LNCAP (cell line): ENCODE measurements at regions not wholly inside any gene's neighbourhood (a gene's known extent, or its start where the extent isn't known, plus 50 kb on each side); places are given as distances from the start of the nearest gene placed in this dataset.

Experiments
- TF ChIP-seq, protein P1 (sequence below): fragments of 450-650 bp; IDR thresholded peaks from 2 replicates; pipeline ENCODE4 v1.5.1; 2017; ENCODE audit warnings: mild to moderate bottlenecking

DNA sequence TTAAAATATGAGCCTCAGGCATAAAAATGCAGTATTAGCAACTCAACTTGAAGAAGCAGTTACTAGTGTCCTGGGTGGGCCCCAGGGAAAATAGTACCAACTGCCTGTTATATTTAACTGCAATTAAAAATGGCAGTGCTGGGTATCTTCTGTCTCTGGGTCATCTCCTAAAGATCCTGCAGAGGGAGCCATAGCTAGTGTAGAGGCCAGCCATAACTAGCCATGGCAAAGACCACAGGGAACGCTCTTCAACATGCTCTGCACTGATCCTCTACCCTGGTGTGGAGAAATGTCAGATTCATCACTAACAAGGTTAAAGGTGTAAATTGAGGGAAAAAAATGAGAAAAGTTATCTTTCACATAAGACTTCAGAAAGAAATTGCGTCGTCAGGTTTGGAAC, 181.3 kb downstream of the SNRPN start:
- TF ChIP-seq, protein P1, sequence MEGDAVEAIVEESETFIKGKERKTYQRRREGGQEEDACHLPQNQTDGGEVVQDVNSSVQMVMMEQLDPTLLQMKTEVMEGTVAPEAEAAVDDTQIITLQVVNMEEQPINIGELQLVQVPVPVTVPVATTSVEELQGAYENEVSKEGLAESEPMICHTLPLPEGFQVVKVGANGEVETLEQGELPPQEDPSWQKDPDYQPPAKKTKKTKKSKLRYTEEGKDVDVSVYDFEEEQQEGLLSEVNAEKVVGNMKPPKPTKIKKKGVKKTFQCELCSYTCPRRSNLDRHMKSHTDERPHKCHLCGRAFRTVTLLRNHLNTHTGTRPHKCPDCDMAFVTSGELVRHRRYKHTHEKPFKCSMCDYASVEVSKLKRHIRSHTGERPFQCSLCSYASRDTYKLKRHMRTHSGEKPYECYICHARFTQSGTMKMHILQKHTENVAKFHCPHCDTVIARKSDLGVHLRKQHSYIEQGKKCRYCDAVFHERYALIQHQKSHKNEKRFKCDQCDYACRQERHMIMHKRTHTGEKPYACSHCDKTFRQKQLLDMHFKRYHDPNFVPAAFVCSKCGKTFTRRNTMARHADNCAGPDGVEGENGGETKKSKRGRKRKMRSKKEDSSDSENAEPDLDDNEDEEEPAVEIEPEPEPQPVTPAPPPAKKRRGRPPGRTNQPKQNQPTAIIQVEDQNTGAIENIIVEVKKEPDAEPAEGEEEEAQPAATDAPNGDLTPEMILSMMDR, result peak; percentile 37; the same call in 1 of the 2 replicates

DNA sequence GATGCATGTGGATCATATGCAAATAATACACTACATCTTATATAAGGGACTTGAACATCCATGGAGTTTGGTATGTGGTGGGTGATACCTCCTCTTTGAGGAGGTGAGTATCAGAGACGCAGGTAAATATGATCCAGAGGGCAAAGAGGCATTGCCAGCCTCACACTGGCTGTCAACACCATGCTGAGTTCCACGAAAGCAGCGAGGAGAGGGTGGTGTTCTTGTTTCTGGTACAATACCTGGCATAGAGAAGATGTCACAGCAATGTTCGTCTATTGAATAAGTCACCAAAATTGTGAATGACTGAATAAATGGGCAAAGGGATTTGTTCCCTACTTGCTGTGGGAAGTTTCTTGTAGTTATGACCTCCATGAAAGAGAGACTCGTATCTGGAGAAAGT, 182.2 kb downstream of the SNRPN start:
- TF ChIP-seq, protein P1, result no peak

DNA sequence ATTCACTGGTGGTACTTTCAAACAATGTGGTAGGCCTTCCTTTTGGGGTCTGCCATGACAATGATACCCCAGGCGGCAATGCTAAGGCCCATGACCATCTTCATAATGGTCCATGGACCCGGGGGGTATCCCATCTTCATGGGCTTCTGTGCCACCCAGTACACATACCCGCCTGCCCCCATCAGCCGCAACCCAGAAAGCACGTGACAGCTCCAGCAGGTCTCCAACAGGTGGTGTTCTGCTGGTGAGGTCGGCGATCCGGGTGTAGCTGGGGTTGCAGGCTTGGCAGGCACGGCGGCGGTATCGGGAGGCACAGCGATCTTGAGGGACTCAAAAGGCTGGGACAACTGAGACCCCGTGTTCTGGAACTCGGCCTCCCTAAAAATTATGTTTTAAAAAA, 214.5 kb downstream of the SNRPN start:
- TF ChIP-seq, protein P1, result no peak

DNA sequence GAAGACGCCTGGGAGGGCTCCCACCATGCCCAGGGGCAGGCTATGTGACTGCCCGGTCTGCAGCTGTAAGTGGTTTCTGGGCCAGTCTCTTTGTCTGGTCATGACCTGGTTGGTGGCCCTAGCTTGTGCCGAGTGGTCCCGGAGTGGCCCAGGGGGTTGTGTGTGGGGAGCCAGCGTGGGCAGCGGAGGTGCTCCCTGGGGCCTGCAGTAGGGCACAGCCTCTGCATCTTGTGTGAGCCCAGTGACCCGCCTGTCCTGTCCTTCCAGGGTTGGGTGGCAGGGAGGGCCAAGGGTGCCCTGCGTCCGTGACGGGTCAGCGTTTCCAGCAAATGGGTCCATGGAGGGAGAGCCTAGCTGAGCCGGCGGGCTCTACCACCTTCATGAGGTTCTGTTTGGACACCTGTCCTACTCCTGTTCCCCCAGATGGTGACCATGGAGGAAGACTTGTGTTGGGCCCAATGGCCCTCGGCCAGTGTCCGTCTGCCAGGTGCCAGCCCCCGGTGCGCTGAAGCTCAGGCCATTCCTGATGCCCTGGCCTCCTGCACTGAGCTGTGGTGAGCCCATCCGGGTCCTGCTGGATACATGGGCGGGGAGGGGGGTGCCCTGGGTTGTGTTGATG, 215.4 kb downstream of the SNRPN start:
- TF ChIP-seq, protein P1, result no peak

DNA sequence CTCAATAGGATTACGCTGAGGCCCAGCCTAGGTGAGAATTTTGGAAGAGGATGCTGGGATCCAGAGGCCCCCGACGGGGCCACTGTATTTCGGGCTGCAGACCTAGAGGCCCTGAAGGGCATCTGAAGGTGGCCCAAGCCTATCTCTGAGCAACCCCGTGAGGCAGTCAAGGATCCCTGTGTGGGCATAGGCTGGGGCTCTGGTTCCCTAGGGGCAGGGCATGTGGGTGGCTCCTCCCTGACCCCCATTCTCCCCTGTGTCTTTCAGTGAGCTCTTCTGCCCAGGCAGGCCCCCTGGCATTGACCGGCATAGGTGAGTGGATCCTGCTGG, 216.0 kb downstream of the SNRPN start:
- TF ChIP-seq, protein P1, result no peak

DNA sequence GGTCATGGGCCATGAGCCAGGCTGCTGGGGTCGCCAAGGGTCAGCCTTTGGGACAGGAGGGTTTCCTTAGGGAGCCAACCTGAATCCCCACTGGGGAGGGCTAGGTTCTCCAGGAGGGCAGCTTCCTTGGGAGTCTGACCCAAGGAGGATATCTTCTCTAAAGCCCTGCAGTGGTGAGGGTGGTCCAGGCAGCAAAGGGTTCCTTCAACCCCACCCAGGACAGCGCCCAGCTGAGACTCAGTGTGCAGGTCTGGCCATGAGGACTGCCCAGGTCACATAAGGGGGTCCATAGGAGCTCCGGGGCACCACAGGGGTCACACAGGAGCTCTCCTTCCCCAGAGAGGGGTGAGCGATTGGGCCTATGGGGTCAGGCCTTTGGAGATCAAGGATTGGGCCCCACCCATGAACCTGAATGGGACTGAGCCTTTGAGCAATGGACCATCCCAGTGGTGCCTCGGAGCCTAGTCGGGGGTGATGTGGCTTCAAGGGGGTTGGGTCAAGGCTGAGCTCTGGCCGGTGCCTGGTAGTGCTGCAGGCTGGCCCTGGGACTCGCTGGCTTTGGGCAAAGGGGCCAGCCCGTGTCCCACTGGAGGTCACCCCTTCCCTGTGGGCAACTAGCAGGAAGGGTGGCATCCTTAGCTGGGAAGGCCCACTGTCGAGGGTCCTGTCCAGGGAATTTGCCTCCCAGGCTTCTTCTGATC, 216.5 kb downstream of the SNRPN start:
- TF ChIP-seq, protein P1, result no peak

DNA sequence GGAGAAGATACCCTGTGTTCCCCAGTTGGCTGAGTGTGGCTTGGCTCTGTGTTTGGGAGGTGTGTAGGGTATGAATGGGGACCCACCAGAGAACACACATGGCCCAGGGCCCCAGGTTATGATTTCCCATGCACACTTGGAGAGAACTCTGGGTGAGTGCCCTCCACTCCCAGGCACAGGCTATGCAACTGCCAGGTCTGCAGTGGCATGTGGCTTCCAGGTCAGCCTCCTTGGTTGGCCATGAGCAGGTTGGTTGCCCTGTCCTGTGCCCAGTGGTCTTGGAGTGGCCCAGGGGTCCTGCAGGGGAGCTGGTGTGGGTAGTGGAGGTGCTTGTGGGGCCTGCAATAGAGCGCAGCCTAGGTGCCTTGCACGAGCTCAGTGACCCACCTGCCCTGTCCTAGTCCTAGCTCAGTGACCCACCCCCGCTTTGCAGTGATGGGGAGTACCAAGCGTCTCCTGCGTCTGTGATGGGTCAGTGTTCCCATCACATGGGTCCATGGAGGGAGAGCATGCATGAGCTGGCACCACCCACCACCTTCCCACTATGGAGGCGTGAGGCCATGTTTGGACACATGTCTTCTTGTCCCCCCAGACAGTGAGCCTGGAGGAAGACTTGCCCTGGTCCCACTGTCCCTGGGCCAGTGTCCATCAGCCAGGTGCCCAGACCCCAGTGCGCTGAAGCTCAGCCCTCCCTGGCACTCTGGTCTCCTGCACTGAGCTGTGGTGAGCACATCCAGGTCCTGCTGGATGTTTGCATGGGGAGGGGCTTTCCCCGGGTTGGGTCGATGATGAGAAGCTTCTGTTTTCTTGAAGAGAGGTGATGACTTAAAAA, 217.3 kb downstream of the SNRPN start:
- TF ChIP-seq, protein P1, result no peak
